ENCODE measurements at regions not wholly inside any gene's neighbourhood (a gene's known extent, or its start where the extent isn't known, plus 50 kb on each side); places are given as distances from the start of the nearest gene placed in this dataset.

DNA sequence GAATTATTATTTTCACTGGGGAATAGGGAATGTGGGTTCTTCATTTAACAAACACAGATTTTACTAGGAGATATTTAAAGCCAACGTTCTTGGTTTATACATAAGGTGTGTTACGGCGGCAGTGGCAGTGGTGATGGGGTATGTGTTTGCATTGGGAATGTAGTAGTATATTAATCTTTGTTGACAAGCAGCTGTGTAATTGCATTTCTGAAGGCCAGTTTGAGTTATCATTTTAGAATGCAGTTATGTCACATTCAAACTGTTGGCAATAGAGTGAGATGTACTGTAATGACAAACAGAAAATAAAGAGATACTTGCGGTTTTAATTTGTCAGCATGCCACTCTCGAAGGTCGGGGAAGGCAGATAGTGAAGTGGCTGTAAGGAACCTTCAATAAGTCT is 628.6 kb upstream of the POM121L12 start:
- TF ChIP-seq ZBTB7A (IDR thresholded peaks at IDR 0.05; ENCODE audit: low read depth): no peak
- TF ChIP-seq YY1 (IDR thresholded peaks at IDR 0.05; ENCODE audit: low read depth): no peak
- no peak for TF ChIP-seq RAD21 (IDR thresholded peaks at IDR 0.05; ENCODE audit: low read depth)
- no peak for TF ChIP-seq FOXM1 (IDR thresholded peaks at IDR 0.05; ENCODE audit: borderline replicate concordance, low read depth)
- no peak for TF ChIP-seq NFIC (IDR thresholded peaks at IDR 0.05)
- TF ChIP-seq TAF1 (IDR thresholded peaks at IDR 0.05; ENCODE audit: low read depth): no peak
- TF ChIP-seq TCF12 (IDR thresholded peaks at IDR 0.05; ENCODE audit: low read depth): no peak
- TF ChIP-seq, protein P1, sequence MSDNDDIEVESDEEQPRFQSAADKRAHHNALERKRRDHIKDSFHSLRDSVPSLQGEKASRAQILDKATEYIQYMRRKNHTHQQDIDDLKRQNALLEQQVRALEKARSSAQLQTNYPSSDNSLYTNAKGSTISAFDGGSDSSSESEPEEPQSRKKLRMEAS (IDR thresholded peaks at IDR 0.05): no peak
- no peak for TF ChIP-seq CREB1 (IDR thresholded peaks at IDR 0.05; ENCODE audit: low read depth)
- no peak for TF ChIP-seq TEAD4 (IDR thresholded peaks at IDR 0.05)
- TF ChIP-seq, protein P2, sequence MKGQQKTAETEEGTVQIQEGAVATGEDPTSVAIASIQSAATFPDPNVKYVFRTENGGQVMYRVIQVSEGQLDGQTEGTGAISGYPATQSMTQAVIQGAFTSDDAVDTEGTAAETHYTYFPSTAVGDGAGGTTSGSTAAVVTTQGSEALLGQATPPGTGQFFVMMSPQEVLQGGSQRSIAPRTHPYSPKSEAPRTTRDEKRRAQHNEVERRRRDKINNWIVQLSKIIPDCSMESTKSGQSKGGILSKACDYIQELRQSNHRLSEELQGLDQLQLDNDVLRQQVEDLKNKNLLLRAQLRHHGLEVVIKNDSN (IDR thresholded peaks at IDR 0.05): no peak
- no peak for TF ChIP-seq CEBPB (IDR thresholded peaks at IDR 0.05)

DNA sequence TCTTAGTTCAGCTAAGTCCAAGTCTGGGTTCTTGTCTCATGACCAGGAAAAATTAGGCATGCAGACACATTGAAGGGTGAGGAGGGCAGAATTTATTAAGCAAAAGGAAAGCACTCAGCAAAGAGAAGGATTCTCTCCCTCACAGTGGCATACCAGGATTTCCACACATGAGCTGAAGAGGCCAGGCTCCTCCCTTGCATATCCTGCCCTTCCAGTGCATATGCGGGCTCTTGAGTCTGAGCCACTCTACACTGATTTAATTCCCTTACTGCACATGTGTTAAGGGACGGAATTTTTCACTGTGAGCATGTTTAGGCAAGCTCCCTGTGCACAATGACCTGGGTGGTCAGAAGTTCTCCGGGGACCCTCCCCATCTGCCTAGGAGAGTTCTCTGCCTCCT is 652.7 kb upstream of the POM121L12 start:
- no peak for TF ChIP-seq NFIC (IDR thresholded peaks at IDR 0.05)
- no peak for TF ChIP-seq RAD21 (IDR thresholded peaks at IDR 0.05; ENCODE audit: low read depth)
- TF ChIP-seq ZBTB7A (IDR thresholded peaks at IDR 0.05; ENCODE audit: low read depth): no peak

DNA sequence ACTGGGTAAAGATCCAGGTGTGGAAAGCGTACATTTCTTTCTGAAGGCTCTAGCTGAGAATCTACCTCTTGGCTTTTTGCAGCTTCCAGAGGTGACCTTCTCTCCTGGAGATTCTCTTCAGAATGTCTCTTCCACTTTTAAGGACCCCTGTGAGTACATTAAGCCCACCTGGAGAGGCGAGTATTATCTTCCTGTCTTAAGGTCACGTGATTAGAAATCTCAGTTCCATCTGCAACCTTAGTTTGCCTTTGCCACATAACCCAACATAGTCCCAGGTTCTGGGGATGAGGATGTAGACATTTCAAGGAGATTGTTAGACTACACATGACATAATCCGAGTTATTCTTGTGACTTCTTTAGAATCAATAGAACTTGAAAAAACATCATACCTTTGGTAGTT is 665.5 kb upstream of the POM121L12 start:
- TF ChIP-seq RAD21 (IDR thresholded peaks at IDR 0.05; ENCODE audit: low read depth): no peak
- TF ChIP-seq CREB1 (IDR thresholded peaks at IDR 0.05; ENCODE audit: low read depth): no peak
- no peak for TF ChIP-seq CEBPB (IDR thresholded peaks at IDR 0.05)
- TF ChIP-seq EP300 (IDR thresholded peaks at IDR 0.05; ENCODE audit: borderline replicate concordance): no peak

DNA sequence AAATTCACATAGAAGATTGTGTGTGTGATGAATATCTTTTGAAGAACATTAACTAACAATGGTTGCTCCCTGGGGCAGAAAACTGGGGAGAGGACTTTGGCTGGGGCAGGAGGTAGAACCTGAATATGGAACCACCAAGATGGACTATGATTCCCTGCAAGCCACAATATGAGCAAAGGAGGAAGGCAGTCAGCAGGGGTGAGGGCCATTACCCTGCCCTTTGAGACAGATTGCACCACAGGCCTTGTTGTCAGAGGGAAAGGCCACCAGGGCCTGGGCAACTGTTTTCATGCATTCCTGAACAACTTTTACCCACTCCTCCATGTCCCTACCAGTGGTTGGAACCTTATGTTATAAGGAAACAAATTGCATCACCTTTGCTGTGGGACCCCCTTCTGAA is 670.1 kb upstream of the POM121L12 start:
- no peak for TF ChIP-seq EGR1 (IDR thresholded peaks at IDR 0.05)
- TF ChIP-seq, protein P1 (IDR thresholded peaks at IDR 0.05): no peak
- no peak for TF ChIP-seq RAD21 (IDR thresholded peaks at IDR 0.05; ENCODE audit: low read depth)
- TF ChIP-seq FOXM1 (IDR thresholded peaks at IDR 0.05; ENCODE audit: borderline replicate concordance, low read depth): no peak
- no peak for TF ChIP-seq TAF1 (IDR thresholded peaks at IDR 0.05; ENCODE audit: low read depth)
- TF ChIP-seq CEBPB (IDR thresholded peaks at IDR 0.05): no peak
- no peak for TF ChIP-seq YY1 (IDR thresholded peaks at IDR 0.05; ENCODE audit: low read depth)
- TF ChIP-seq TEAD4 (IDR thresholded peaks at IDR 0.05): no peak
- no peak for TF ChIP-seq TCF12 (IDR thresholded peaks at IDR 0.05; ENCODE audit: low read depth)
- TF ChIP-seq, protein P3, sequence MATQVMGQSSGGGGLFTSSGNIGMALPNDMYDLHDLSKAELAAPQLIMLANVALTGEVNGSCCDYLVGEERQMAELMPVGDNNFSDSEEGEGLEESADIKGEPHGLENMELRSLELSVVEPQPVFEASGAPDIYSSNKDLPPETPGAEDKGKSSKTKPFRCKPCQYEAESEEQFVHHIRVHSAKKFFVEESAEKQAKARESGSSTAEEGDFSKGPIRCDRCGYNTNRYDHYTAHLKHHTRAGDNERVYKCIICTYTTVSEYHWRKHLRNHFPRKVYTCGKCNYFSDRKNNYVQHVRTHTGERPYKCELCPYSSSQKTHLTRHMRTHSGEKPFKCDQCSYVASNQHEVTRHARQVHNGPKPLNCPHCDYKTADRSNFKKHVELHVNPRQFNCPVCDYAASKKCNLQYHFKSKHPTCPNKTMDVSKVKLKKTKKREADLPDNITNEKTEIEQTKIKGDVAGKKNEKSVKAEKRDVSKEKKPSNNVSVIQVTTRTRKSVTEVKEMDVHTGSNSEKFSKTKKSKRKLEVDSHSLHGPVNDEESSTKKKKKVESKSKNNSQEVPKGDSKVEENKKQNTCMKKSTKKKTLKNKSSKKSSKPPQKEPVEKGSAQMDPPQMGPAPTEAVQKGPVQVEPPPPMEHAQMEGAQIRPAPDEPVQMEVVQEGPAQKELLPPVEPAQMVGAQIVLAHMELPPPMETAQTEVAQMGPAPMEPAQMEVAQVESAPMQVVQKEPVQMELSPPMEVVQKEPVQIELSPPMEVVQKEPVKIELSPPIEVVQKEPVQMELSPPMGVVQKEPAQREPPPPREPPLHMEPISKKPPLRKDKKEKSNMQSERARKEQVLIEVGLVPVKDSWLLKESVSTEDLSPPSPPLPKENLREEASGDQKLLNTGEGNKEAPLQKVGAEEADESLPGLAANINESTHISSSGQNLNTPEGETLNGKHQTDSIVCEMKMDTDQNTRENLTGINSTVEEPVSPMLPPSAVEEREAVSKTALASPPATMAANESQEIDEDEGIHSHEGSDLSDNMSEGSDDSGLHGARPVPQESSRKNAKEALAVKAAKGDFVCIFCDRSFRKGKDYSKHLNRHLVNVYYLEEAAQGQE (IDR thresholded peaks at IDR 0.05; ENCODE audit: low read depth): no peak
- TF ChIP-seq ZBTB7A (IDR thresholded peaks at IDR 0.05; ENCODE audit: low read depth): no peak
- TF ChIP-seq CREB1 (IDR thresholded peaks at IDR 0.05; ENCODE audit: low read depth): no peak
- TF ChIP-seq, protein P2 (IDR thresholded peaks at IDR 0.05): no peak
- TF ChIP-seq NFIC (IDR thresholded peaks at IDR 0.05): no peak
- TF ChIP-seq EP300 (IDR thresholded peaks at IDR 0.05; ENCODE audit: borderline replicate concordance): no peak

DNA sequence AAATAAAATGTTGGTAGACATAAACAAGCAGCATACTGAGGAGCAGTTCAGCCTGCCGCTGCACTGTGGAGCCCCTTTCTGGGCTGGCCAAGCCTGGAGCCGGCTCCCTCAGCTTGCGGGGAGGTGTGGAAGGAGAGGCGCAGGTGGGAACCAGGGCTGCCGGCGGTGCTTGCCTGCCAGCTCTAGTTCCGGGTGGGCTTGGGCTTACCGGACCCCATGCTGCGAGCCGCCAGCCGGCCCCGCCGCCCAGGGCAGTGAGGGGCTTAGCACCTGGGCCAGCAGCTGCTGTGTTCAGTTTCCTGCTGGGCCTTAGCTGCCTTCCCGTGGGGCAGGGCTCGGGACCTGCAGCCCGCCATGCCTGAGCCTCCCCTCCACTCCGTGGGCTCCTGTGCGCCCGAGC is 672.9 kb upstream of the POM121L12 start:
- TF ChIP-seq FOXM1 (IDR thresholded peaks at IDR 0.05; ENCODE audit: borderline replicate concordance, low read depth) (no peak), CREB1 (IDR thresholded peaks at IDR 0.05; ENCODE audit: low read depth) (no peak), TAF1 (IDR thresholded peaks at IDR 0.05; ENCODE audit: low read depth) (no peak), EP300 (IDR thresholded peaks at IDR 0.05; ENCODE audit: borderline replicate concordance) (no peak), CEBPB (IDR thresholded peaks at IDR 0.05) (no peak), TCF12 (IDR thresholded peaks at IDR 0.05; ENCODE audit: low read depth) (no peak), EGR1 (IDR thresholded peaks at IDR 0.05) (no peak), RAD21 (IDR thresholded peaks at IDR 0.05; ENCODE audit: low read depth) (no peak), ZBTB7A (IDR thresholded peaks at IDR 0.05; ENCODE audit: low read depth) (no peak), TEAD4 (IDR thresholded peaks at IDR 0.05) (no peak), YY1 (IDR thresholded peaks at IDR 0.05; ENCODE audit: low read depth) (no peak), NFIC (IDR thresholded peaks at IDR 0.05) (no peak)
- TF ChIP-seq, protein P1 (IDR thresholded peaks at IDR 0.05): no peak
- TF ChIP-seq, protein P3 (IDR thresholded peaks at IDR 0.05; ENCODE audit: low read depth): no peak
- TF ChIP-seq, protein P2 (IDR thresholded peaks at IDR 0.05): no peak

Measured in Ishikawa (cell line).